ENCODE measurements at regions not wholly inside any gene's neighbourhood (a gene's known extent, or its start where the extent isn't known, plus 50 kb on each side); places are given as distances from the start of the nearest gene placed in this dataset.

- peaks cover 1% of the 10 kb centered on the region for H3K4me1 ChIP-seq (ENCODE audit: control insufficient read depth, insufficient read depth, low read depth, low read length)
- H3K23ac ChIP-seq (ENCODE audit: low read length in 2 of 2) = no peak overlapping the region
- DNase-seq = no peak
- H3K9ac ChIP-seq (ENCODE audit: low read length) = no peak overlapping the region
- no peaks in the 10 kb centered on the region for H3K36me3 ChIP-seq (ENCODE audit: control insufficient read depth in 1 of 2, insufficient read depth in 2 of 2, low read depth in 1 of 2, low read length in 2 of 2)
- no peak overlapping the region for H3K14ac ChIP-seq (ENCODE audit: low read length in 2 of 2)
- H3K27ac ChIP-seq (ENCODE audit: low read length, poor library complexity, severe bottlenecking) = no peak overlapping the region
- H4K91ac ChIP-seq (ENCODE audit: low read length) = no peak overlapping the region
- H2AFZ ChIP-seq (ENCODE audit: low read depth, low read length) = no peak overlapping the region
- H2BK12ac ChIP-seq (ENCODE audit: low read length in 2 of 2) = no peak overlapping the region
- no peak overlapping the region for H2BK15ac ChIP-seq (ENCODE audit: low read depth, poor library complexity, severe bottlenecking)
- no peak overlapping the region for H2BK120ac ChIP-seq (ENCODE audit: low read depth, low read length)
- no peak overlapping the region for H2AK5ac ChIP-seq (ENCODE audit: low read length, severe bottlenecking)
- H3K4ac ChIP-seq (ENCODE audit: low read depth in 1 of 2, low read length in 2 of 2) = no peak overlapping the region
- H2BK5ac ChIP-seq (ENCODE audit: low read depth, low read length, poor library complexity, severe bottlenecking) = no peak overlapping the region
- no peak overlapping the region for H3K4me3 ChIP-seq (ENCODE audit: insufficient read depth in 1 of 2, low read depth in 1 of 2, low read length in 2 of 2)
- H4K8ac ChIP-seq (ENCODE audit: low read length) = no peak overlapping the region
- H3K9me3 ChIP-seq (ENCODE audit: control insufficient read depth, low read length) = no peaks in the 10 kb centered on the region
- no peaks in the 10 kb centered on the region for H3K79me1 ChIP-seq (replicated peaks; ENCODE audit: low read length, poor library complexity, severe bottlenecking)
- no peak overlapping the region for H3K4me2 ChIP-seq (ENCODE audit: low read length, poor library complexity, severe bottlenecking)
- no peak overlapping the region for H3K18ac ChIP-seq (ENCODE audit: low read depth in 1 of 2, low read length in 2 of 2)
- peaks cover 3% of the 10 kb centered on the region in 2 experiments for H3K27me3 ChIP-seq (ENCODE audit: control insufficient read depth in 1 of 2, insufficient read depth in 1 of 2, low read length in 2 of 2)
- 75% methylated on average over 5 of the region's 5 CpGs for WGBS
Observed at GRCh38 chr9:32705059-32705458, 69.6 kb upstream of the TAF1L start.

- Histone ChIP-seq H3K27me3 (ENCODE audit: control insufficient read depth in 1 of 2, insufficient read depth in 1 of 2, low read length in 2 of 2) (peaks cover 3% of the 10 kb centered on the region in 2 experiments), H3K4me3 (ENCODE audit: insufficient read depth in 1 of 2, low read depth in 1 of 2, low read length in 2 of 2) (no peak overlapping the region), H3K18ac (ENCODE audit: low read depth in 1 of 2, low read length in 2 of 2) (no peak overlapping the region), H3K9me3 (ENCODE audit: control insufficient read depth, low read length) (no peaks in the 10 kb centered on the region), H3K79me1 (replicated peaks; ENCODE audit: low read length, poor library complexity, severe bottlenecking) (no peaks in the 10 kb centered on the region), H2AFZ (ENCODE audit: low read depth, low read length) (no peak overlapping the region), H3K4me1 (ENCODE audit: control insufficient read depth, insufficient read depth, low read depth, low read length) (peaks cover 1% of the 10 kb centered on the region), H3K9ac (ENCODE audit: low read length) (no peak overlapping the region), H2BK5ac (ENCODE audit: low read depth, low read length, poor library complexity, severe bottlenecking) (no peak overlapping the region), H3K27ac (ENCODE audit: low read length, poor library complexity, severe bottlenecking) (no peak overlapping the region), H3K4ac (ENCODE audit: low read depth in 1 of 2, low read length in 2 of 2) (no peak overlapping the region), H2BK15ac (ENCODE audit: low read depth, poor library complexity, severe bottlenecking) (no peak overlapping the region), H2AK5ac (ENCODE audit: low read length, severe bottlenecking) (no peak overlapping the region), H4K91ac (ENCODE audit: low read length) (no peak overlapping the region), H4K8ac (ENCODE audit: low read length) (no peak overlapping the region), H3K23ac (ENCODE audit: low read length in 2 of 2) (no peak overlapping the region), H3K4me2 (ENCODE audit: low read length, poor library complexity, severe bottlenecking) (no peak overlapping the region), H2BK120ac (ENCODE audit: low read depth, low read length) (no peak overlapping the region), H3K14ac (ENCODE audit: low read length in 2 of 2) (no peak overlapping the region), H3K36me3 (ENCODE audit: control insufficient read depth in 1 of 2, insufficient read depth in 2 of 2, low read depth in 1 of 2, low read length in 2 of 2) (no peaks in the 10 kb centered on the region), H2BK12ac (ENCODE audit: low read length in 2 of 2) (no peak overlapping the region)
- no peak for DNase-seq
- WGBS = 65% methylated on average over 4 of the region's 4 CpGs
Observed at GRCh38 chr9:32706004-32706724, 70.7 kb upstream of the TAF1L start.

- H3K36me3 ChIP-seq (ENCODE audit: control insufficient read depth in 1 of 2, insufficient read depth in 2 of 2, low read depth in 1 of 2, low read length in 2 of 2) = no peaks in the 10 kb centered on the region
- no peak overlapping the region for H3K27ac ChIP-seq (ENCODE audit: low read length, poor library complexity, severe bottlenecking)
- 70% methylated on average over 4 of the region's 5 CpGs for WGBS
- no peak for DNase-seq
- peaks cover 3% of the 10 kb centered on the region in 2 experiments for H3K27me3 ChIP-seq (ENCODE audit: control insufficient read depth in 1 of 2, insufficient read depth in 1 of 2, low read length in 2 of 2)
- no peak overlapping the region for H2AFZ ChIP-seq (ENCODE audit: low read depth, low read length)
- H2BK120ac ChIP-seq (ENCODE audit: low read depth, low read length) = no peak overlapping the region
- H3K4me3 ChIP-seq (ENCODE audit: insufficient read depth in 1 of 2, low read depth in 1 of 2, low read length in 2 of 2) = no peak overlapping the region
- H2BK5ac ChIP-seq (ENCODE audit: low read depth, low read length, poor library complexity, severe bottlenecking) = no peak overlapping the region
- H3K4ac ChIP-seq (ENCODE audit: low read depth in 1 of 2, low read length in 2 of 2) = no peak overlapping the region
- H2BK15ac ChIP-seq (ENCODE audit: low read depth, poor library complexity, severe bottlenecking) = no peak overlapping the region
- no peak overlapping the region for H3K9ac ChIP-seq (ENCODE audit: low read length)
- H4K91ac ChIP-seq (ENCODE audit: low read length) = no peak overlapping the region
- H4K8ac ChIP-seq (ENCODE audit: low read length) = no peak overlapping the region
- H3K23ac ChIP-seq (ENCODE audit: low read length in 2 of 2) = no peak overlapping the region
- no peak overlapping the region for H2BK12ac ChIP-seq (ENCODE audit: low read length in 2 of 2)
- H3K14ac ChIP-seq (ENCODE audit: low read length in 2 of 2) = no peak overlapping the region
- H3K18ac ChIP-seq (ENCODE audit: low read depth in 1 of 2, low read length in 2 of 2) = no peak overlapping the region
- H3K9me3 ChIP-seq (ENCODE audit: control insufficient read depth, low read length) = no peaks in the 10 kb centered on the region
- H3K79me1 ChIP-seq (replicated peaks; ENCODE audit: low read length, poor library complexity, severe bottlenecking) = no peaks in the 10 kb centered on the region
- H2AK5ac ChIP-seq (ENCODE audit: low read length, severe bottlenecking) = no peak overlapping the region
- no peak overlapping the region for H3K4me2 ChIP-seq (ENCODE audit: low read length, poor library complexity, severe bottlenecking)
- peaks cover 1% of the 10 kb centered on the region for H3K4me1 ChIP-seq (ENCODE audit: control insufficient read depth, insufficient read depth, low read depth, low read length)
Observed at GRCh38 chr9:32706725-32707100, 71.2 kb upstream of the TAF1L start.

- Histone ChIP-seq H2BK120ac (ENCODE audit: low read depth, low read length) (no peak overlapping the region), H3K36me3 (ENCODE audit: control insufficient read depth in 1 of 2, insufficient read depth in 2 of 2, low read depth in 1 of 2, low read length in 2 of 2) (no peaks in the 10 kb centered on the region), H3K23ac (ENCODE audit: low read length in 2 of 2) (no peak overlapping the region), H4K91ac (ENCODE audit: low read length) (no peak overlapping the region), H3K4me2 (ENCODE audit: low read length, poor library complexity, severe bottlenecking) (no peak overlapping the region), H3K27me3 (ENCODE audit: control insufficient read depth in 1 of 2, insufficient read depth in 1 of 2, low read length in 2 of 2) (peaks cover 3% of the 10 kb centered on the region in 2 experiments), H3K14ac (ENCODE audit: low read length in 2 of 2) (no peak overlapping the region), H3K4ac (ENCODE audit: low read depth in 1 of 2, low read length in 2 of 2) (no peak overlapping the region), H2BK15ac (ENCODE audit: low read depth, poor library complexity, severe bottlenecking) (no peak overlapping the region), H3K9ac (ENCODE audit: low read length) (no peak overlapping the region), H2AK5ac (ENCODE audit: low read length, severe bottlenecking) (no peak overlapping the region), H3K18ac (ENCODE audit: low read depth in 1 of 2, low read length in 2 of 2) (no peak overlapping the region), H3K4me3 (ENCODE audit: insufficient read depth in 1 of 2, low read depth in 1 of 2, low read length in 2 of 2) (no peak overlapping the region), H4K8ac (ENCODE audit: low read length) (no peak overlapping the region), H3K27ac (ENCODE audit: low read length, poor library complexity, severe bottlenecking) (no peak overlapping the region), H2BK12ac (ENCODE audit: low read length in 2 of 2) (no peak overlapping the region), H3K79me1 (replicated peaks; ENCODE audit: low read length, poor library complexity, severe bottlenecking) (no peaks in the 10 kb centered on the region), H2AFZ (ENCODE audit: low read depth, low read length) (no peak overlapping the region), H2BK5ac (ENCODE audit: low read depth, low read length, poor library complexity, severe bottlenecking) (no peak overlapping the region), H3K9me3 (ENCODE audit: control insufficient read depth, low read length) (no peaks in the 10 kb centered on the region), H3K4me1 (ENCODE audit: control insufficient read depth, insufficient read depth, low read depth, low read length) (peaks cover 1% of the 10 kb centered on the region)
- 68% methylated on average over 5 of the region's 5 CpGs for WGBS
- no peak for DNase-seq
Observed at GRCh38 chr9:32707326-32707725, 71.9 kb upstream of the TAF1L start.

All from mesenchymal stem cell (in vitro differentiated cells and primary cell).